GM18870 (cell line): ENCODE measurements at regions not wholly inside any gene's neighbourhood (a gene's known extent, or its start where the extent isn't known, plus 50 kb on each side); places are given as distances from the start of the nearest gene placed in this dataset.
A peak's percentile ranks its signal among the peaks of the same experiment; 100 is the strongest.
"Not testable (repeated sequence)": the region's sequence is repeated elsewhere in the genome, so short reads cannot be mapped to it uniquely, and the experiment has no call there.

Source experiments
- ATAC-seq: cut with Tn5 transposase; IDR thresholded peaks from one replicate; pipeline ENCODE4 v1.9.1; 2021; ENCODE audit warnings: moderate library complexity; ENCODE audit not compliant: unreplicated experiment

DNA sequence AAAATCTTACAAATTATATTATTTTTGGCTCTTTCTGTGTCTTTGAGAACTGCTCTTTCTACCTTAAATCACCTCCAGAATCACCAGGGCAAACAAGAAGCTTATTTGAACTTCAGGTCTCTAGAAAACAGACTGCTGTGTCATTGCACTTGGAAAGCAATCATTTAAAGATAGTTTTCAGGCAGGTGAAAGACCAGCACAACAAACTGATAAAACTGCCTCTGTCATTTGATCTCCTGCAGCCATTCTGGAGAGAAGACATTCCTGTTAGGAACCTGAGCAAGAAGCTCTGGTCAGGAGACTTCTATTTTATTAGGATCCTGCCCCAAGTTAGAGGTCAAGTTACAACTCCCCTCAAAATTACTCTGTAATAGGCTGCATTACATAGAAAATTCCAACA lies 50.7 kb upstream of the AP4E1 start:
- ATAC-seq: no peak

- ATAC-seq: peak; percentile 89
Measured at GRCh38 chr15:50854601-50855490, 53.6 kb upstream of the AP4E1 start.

- no peak for ATAC-seq
Measured at GRCh38 chr15:50850003-50850402, 58.5 kb upstream of the AP4E1 start.

DNA sequence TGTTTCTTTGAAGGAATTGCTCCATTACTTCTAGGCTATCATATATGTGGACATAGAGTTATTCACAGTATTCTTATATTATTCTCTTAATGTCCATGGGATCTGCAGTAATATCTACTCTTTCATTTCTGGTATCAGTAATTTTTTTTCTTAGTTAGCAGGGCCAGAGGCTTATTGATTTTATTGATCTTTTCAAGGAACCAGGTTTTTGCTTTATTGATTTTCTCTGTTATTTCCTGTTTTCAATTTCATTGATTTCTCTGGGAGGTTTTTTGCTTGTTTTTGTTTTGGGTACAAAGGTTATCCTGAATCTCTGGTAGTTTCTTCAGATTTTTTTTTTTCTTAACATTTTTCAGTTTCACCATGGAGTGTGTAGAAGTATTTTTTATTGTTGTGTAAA lies 60.1 kb upstream of the AP4E1 start:
- no peak for ATAC-seq

- ATAC-seq: not testable (repeated sequence)
Measured at GRCh38 chr15:50845181-50845580, 63.3 kb upstream of the AP4E1 start.

- no peak for ATAC-seq
Measured at GRCh38 chr15:50840520-50840919, 68.0 kb upstream of the AP4E1 start.

GRCh38 chr15:50837256-50837770 lies 71.2 kb upstream of the AP4E1 start:
- no peak for ATAC-seq

DNA sequence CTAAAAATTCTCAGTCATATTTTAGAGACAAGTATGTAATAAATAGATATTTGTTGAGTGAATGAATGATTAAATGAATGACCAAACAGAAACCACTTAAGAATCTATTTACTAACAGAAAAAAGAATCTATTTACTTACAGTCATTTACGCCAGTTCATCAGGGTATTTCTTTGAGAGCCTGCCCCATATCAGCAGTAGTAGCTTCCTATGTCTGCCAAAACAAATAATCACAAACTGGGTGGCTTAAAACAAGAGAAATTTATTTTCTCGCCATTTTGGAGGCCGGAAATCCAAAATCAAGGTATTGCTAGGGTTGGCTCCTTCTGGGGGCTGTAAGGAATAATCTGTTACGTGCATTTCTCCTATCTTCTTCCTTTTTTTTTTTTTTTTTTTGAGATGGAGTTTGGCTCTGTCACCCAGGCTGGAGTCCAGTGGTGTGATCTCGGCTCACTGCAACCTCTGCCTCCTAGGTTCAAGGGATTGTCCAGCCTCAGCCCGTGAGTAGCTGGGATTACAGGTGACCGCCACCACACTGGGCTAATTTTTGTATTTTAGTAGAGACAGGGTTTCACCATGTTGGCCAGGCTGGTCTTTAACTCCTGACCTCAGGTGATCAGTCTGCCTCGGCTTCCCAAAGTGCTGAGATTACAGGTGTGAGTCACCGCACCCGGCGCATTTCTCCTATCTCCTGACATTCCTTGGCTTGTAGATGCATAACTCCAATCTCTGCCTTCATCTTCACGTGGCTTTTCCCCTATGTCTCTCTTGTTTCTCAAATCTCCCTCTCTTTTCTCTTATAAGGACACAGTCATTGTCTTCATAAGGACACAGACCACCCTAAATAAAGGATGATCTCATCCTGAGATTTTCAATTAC lies 65.2 kb upstream of the SPPL2A start:
- no peak for ATAC-seq

GRCh38 chr15:50828610-50829206 lies 63.2 kb upstream of the SPPL2A start:
- no peak for ATAC-seq

DNA sequence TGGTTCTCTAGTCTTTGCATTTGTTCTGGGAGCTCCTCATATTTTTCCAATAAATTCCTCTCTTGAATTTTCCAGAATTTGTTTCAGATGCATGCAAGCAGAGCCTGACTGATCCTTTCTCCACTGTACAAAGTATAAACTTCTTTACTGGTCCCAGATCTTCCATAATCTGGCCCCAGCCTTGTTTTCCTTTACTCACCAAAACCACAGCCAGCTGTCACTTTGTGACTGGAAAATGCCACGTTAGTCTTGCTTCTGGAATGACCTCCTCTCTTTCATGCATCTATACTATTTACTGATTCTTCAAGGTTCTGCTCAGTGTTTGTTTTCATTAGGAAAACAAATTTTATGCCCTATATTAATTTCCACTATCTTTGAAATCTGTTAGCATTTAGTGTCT lies 60.4 kb upstream of the SPPL2A start:
- no peak for ATAC-seq

GRCh38 chr15:50824514-50824913 lies 59.0 kb upstream of the SPPL2A start:
- ATAC-seq: no peak

DNA sequence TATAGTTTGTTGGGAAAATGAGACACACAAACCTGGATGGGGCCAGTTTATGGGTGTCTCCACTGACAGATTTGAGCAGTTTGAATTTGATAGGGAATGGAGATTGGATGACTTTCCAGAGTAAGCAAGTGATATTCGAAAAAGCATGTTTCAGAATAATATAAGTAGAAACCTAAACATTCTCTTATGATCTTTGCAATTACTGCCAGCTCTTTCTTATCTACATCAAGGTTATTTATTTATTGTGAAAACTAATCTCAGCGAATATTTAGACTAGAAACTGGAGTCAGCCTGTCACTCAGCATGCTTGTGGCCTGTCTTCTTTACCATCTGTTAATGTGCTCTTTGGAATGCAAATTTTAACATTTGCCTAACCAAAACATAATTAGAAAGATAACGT lies 57.8 kb upstream of the SPPL2A start:
- ATAC-seq: no peak

DNA sequence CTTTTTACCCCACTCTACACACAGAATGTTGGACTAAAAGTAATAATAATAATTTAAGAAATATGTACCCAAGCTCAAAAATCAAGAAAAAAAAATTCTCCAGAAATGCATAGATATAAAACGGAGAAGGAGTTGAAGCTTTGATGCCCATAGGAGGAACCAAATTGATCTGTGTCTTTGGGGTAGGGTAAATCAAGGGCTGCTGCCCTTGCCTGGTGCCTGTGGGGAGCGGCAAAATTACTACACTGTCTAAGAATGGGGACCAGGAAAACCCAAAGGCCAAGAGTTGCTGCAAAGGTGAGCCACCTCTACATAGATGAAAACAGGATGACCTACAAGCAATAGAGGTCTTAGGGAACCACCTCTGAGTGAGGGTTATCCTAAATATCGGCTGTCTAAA lies 56.0 kb upstream of the SPPL2A start:
- ATAC-seq: no peak

- no peak for ATAC-seq
Measured at GRCh38 chr15:50820808-50821382, 55.4 kb upstream of the SPPL2A start.

DNA sequence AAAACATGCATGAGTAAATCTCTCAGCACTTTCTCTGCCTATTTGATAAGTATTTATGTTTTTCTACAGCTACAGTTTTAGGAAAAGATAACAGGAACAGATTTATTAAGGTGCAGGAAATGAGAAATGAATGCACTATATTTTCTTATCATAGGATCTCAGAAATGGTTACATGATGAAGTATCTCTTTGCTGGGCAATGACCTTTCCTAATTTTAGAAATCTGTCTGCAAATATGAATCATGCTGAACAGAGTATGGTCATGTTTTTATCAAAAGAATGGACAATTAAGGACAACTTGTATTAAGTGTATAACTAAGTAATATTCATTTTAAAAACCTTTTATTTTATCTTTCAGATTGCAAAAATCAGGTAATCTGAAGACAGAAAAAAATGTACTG lies 53.8 kb upstream of the SPPL2A start:
- no peak for ATAC-seq

- no peak for ATAC-seq
Measured at GRCh38 chr15:50815958-50816590, 50.6 kb upstream of the SPPL2A start.
